ENCODE measurements at regions not wholly inside any gene's neighbourhood (a gene's known extent, or its start where the extent isn't known, plus 50 kb on each side); places are given as distances from the start of the nearest gene placed in this dataset.

- Histone ChIP-seq H3K4me1 (ENCODE audit: control insufficient read depth in 5 of 5, insufficient read depth in 5 of 5, low read length in 5 of 5) (peaks cover 9 to 74% (median 29%) of the 10 kb centered on the region in 5 donors), H3K9me3 (ENCODE audit: control insufficient read depth in 5 of 5, low read length in 5 of 5) (no peaks in the 10 kb centered on the region), H3K9ac (ENCODE audit: low read length in 5 of 5) (no peak overlapping the region), H3K4me3 (ENCODE audit: low read depth in 1 of 5, low read length in 5 of 5) (no peak overlapping the region), H3K27me3 (ENCODE audit: control insufficient read depth in 5 of 5, insufficient read depth in 4 of 5, low read length in 5 of 5) (peaks cover 0 to 22% (median 1%) of the 10 kb centered on the region in 5 donors), H3K36me3 (ENCODE audit: control insufficient read depth in 5 of 5, insufficient read depth in 5 of 5, low read length in 5 of 5) (no peaks in the 10 kb centered on the region), H3K27ac (ENCODE audit: low read depth, low read length) (no peak overlapping the region)
Observed at GRCh38 chr17:77825621-77826020, 132.9 kb upstream of the TNRC6C start.

GRCh38 chr17:77826132-77826873, 132.2 kb upstream of the TNRC6C start:
- H3K36me3 ChIP-seq (ENCODE audit: control insufficient read depth in 5 of 5, insufficient read depth in 5 of 5, low read length in 5 of 5), result no peaks in the 10 kb centered on the region
- H3K27ac ChIP-seq (ENCODE audit: low read depth, low read length), result no peak overlapping the region
- no peak overlapping the region for H3K9ac ChIP-seq (ENCODE audit: low read length in 5 of 5)
- H3K4me1 ChIP-seq (ENCODE audit: control insufficient read depth in 5 of 5, insufficient read depth in 5 of 5, low read length in 5 of 5), result peaks cover 11 to 78% (median 36%) of the 10 kb centered on the region in 5 donors
- peaks cover 0 to 27% (median 3%) of the 10 kb centered on the region in 5 donors for H3K27me3 ChIP-seq (ENCODE audit: control insufficient read depth in 5 of 5, insufficient read depth in 4 of 5, low read length in 5 of 5)
- no peak overlapping the region for H3K4me3 ChIP-seq (ENCODE audit: low read depth in 1 of 5, low read length in 5 of 5)
- no peaks in the 10 kb centered on the region for H3K9me3 ChIP-seq (ENCODE audit: control insufficient read depth in 5 of 5, low read length in 5 of 5)

DNA sequence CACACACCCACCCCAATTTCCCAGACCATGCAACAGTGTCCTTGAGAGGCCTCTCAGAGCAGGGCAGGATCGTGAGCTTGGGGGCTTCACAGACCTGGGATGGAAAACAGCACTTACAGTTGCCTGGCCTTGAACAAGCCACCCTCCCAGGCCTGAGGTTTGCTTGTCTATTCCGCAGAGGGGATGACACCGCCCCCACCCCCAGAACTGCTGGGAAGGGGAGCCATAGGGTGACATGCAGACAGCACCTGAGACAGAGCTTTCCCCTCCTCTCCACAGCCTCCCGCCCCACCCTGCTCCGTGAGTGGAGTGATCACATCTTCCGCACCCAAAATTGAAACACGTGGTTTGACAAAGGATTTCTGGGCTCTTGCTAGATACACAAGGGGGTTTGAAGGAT, 131.5 kb upstream of the TNRC6C start:
- Histone ChIP-seq H3K9ac (ENCODE audit: low read length in 5 of 5) (no peak overlapping the region), H3K9me3 (ENCODE audit: control insufficient read depth in 5 of 5, low read length in 5 of 5) (no peaks in the 10 kb centered on the region), H3K4me3 (ENCODE audit: low read depth in 1 of 5, low read length in 5 of 5) (no peak overlapping the region), H3K27me3 (ENCODE audit: control insufficient read depth in 5 of 5, insufficient read depth in 4 of 5, low read length in 5 of 5) (peaks cover 0 to 31% (median 8%) of the 10 kb centered on the region in 5 donors), H3K4me1 (ENCODE audit: control insufficient read depth in 5 of 5, insufficient read depth in 5 of 5, low read length in 5 of 5) (peaks cover 15 to 84% (median 43%) of the 10 kb centered on the region in 5 donors), H3K36me3 (ENCODE audit: control insufficient read depth in 5 of 5, insufficient read depth in 5 of 5, low read length in 5 of 5) (no peaks in the 10 kb centered on the region), H3K27ac (ENCODE audit: low read depth, low read length) (no peak overlapping the region)

GRCh38 chr17:77827511-77827910, 131.0 kb upstream of the TNRC6C start:
- H3K4me1 ChIP-seq (ENCODE audit: control insufficient read depth in 5 of 5, insufficient read depth in 5 of 5, low read length in 5 of 5), result peaks cover 13 to 83% (median 40%) of the 10 kb centered on the region in 5 donors
- no peak overlapping the region for H3K4me3 ChIP-seq (ENCODE audit: low read depth in 1 of 5, low read length in 5 of 5)
- H3K9ac ChIP-seq (ENCODE audit: low read length in 5 of 5), result no peak overlapping the region
- no peaks in the 10 kb centered on the region for H3K36me3 ChIP-seq (ENCODE audit: control insufficient read depth in 5 of 5, insufficient read depth in 5 of 5, low read length in 5 of 5)
- peak overlapping the region; percentile 52 for H3K27ac ChIP-seq (ENCODE audit: low read depth, low read length)
- peaks cover 0 to 29% (median 8%) of the 10 kb centered on the region in 5 donors for H3K27me3 ChIP-seq (ENCODE audit: control insufficient read depth in 5 of 5, insufficient read depth in 4 of 5, low read length in 5 of 5)
- no peaks in the 10 kb centered on the region for H3K9me3 ChIP-seq (ENCODE audit: control insufficient read depth in 5 of 5, low read length in 5 of 5)

- no peaks in the 10 kb centered on the region for H3K36me3 ChIP-seq (ENCODE audit: control insufficient read depth in 5 of 5, insufficient read depth in 5 of 5, low read length in 5 of 5)
- H3K9ac ChIP-seq (ENCODE audit: low read length in 5 of 5), result no peak overlapping the region
- peaks cover 9 to 69% (median 27%) of the 10 kb centered on the region in 5 donors for H3K4me1 ChIP-seq (ENCODE audit: control insufficient read depth in 5 of 5, insufficient read depth in 5 of 5, low read length in 5 of 5)
- no peaks in the 10 kb centered on the region for H3K9me3 ChIP-seq (ENCODE audit: control insufficient read depth in 5 of 5, low read length in 5 of 5)
- H3K4me3 ChIP-seq (ENCODE audit: low read depth in 1 of 5, low read length in 5 of 5), result no peak overlapping the region
- H3K27ac ChIP-seq (ENCODE audit: low read depth, low read length), result peak overlapping the region; percentile 91
- H3K27me3 ChIP-seq (ENCODE audit: control insufficient read depth in 5 of 5, insufficient read depth in 4 of 5, low read length in 5 of 5), result peaks cover 0 to 22% (median 8%) of the 10 kb centered on the region in 5 donors
Observed at GRCh38 chr17:77828749-77829539, 129.6 kb upstream of the TNRC6C start.

DNA sequence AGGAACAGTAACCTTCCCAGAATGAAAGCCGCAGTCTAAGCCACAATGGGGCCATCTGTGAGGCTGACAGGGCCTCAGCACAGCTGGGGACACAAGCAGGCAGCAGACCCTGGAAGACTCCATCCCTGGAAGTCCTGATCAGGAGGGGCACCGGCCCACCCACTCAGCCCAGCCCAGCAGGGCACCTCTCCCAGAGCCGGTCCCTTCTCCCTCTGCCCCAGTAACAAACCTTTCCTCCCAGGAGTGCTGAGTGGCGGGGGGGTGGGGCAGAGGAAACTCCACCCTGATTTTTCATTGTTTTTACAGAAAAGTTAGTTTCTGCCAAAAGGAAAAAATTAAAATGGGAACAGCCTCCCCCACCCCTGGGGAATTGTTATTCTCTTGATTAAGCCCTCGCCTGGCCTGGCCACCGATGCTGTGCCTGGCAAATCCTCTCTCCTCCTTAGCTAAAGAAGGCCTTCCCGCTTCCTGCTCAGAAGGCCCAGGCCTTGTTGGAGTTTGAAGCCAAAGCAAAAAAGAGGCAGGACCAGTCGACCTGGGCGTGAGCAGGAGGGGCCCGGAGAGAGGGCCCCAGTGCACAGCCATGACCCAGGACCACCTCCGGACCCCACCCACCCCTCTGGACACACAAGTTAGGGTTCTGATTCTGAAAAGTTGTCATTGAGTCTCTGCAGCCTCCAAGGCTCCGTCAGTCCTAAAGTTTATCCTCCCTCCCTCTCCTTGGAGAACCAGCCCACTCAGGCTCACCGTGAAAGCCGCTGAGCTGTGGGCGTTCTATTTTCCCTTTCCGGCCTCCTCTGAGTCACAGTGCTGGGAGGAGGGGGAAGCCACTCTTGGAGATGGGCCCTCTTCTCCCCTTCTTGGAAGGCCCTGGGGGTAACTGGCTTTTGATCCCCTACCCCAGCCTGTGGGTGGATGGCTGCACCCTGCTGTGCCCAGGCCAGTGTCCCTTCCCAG, 128.4 kb upstream of the TNRC6C start:
- Histone ChIP-seq H3K36me3 (ENCODE audit: control insufficient read depth in 5 of 5, insufficient read depth in 5 of 5, low read length in 5 of 5) (no peaks in the 10 kb centered on the region), H3K9ac (ENCODE audit: low read length in 5 of 5) (peak overlapping the region in 4 of 5 donors; percentile 10 to 53 (median 25)), H3K27me3 (ENCODE audit: control insufficient read depth in 5 of 5, insufficient read depth in 4 of 5, low read length in 5 of 5) (peaks cover 3 to 29% (median 8%) of the 10 kb centered on the region in 5 donors), H3K27ac (ENCODE audit: low read depth, low read length) (peak overlapping the region; percentile 91), H3K9me3 (ENCODE audit: control insufficient read depth in 5 of 5, low read length in 5 of 5) (no peaks in the 10 kb centered on the region), H3K4me3 (ENCODE audit: low read depth in 1 of 5, low read length in 5 of 5) (peak overlapping the region in 3 of 5 donors; percentile 2 to 17 (median 7)), H3K4me1 (ENCODE audit: control insufficient read depth in 5 of 5, insufficient read depth in 5 of 5, low read length in 5 of 5) (peaks cover 9 to 70% (median 34%) of the 10 kb centered on the region in 5 donors)

- H3K27ac ChIP-seq (ENCODE audit: low read depth, low read length), result peak overlapping the region; percentile 91
- H3K4me3 ChIP-seq (ENCODE audit: low read depth in 1 of 5, low read length in 5 of 5), result peak overlapping the region in 1 of 5 donors; percentile 7
- peaks cover 9 to 70% (median 34%) of the 10 kb centered on the region in 5 donors for H3K4me1 ChIP-seq (ENCODE audit: control insufficient read depth in 5 of 5, insufficient read depth in 5 of 5, low read length in 5 of 5)
- peaks cover 3 to 29% (median 8%) of the 10 kb centered on the region in 5 donors for H3K27me3 ChIP-seq (ENCODE audit: control insufficient read depth in 5 of 5, insufficient read depth in 4 of 5, low read length in 5 of 5)
- no peaks in the 10 kb centered on the region for H3K36me3 ChIP-seq (ENCODE audit: control insufficient read depth in 5 of 5, insufficient read depth in 5 of 5, low read length in 5 of 5)
- no peaks in the 10 kb centered on the region for H3K9me3 ChIP-seq (ENCODE audit: control insufficient read depth in 5 of 5, low read length in 5 of 5)
- H3K9ac ChIP-seq (ENCODE audit: low read length in 5 of 5), result peak overlapping the region in 3 of 5 donors; percentile 10 to 53 (median 28)
Observed at GRCh38 chr17:77830816-77831473, 127.6 kb upstream of the TNRC6C start.

GRCh38 chr17:77831474-77832179, 126.9 kb upstream of the TNRC6C start:
- H3K9ac ChIP-seq (ENCODE audit: low read length in 5 of 5), result peak overlapping the region in 1 of 5 donors; percentile 10
- H3K27me3 ChIP-seq (ENCODE audit: control insufficient read depth in 5 of 5, insufficient read depth in 4 of 5, low read length in 5 of 5), result peaks cover 3 to 29% (median 8%) of the 10 kb centered on the region in 5 donors
- H3K4me3 ChIP-seq (ENCODE audit: low read depth in 1 of 5, low read length in 5 of 5), result no peak overlapping the region
- no peaks in the 10 kb centered on the region for H3K9me3 ChIP-seq (ENCODE audit: control insufficient read depth in 5 of 5, low read length in 5 of 5)
- H3K27ac ChIP-seq (ENCODE audit: low read depth, low read length), result peak overlapping the region; percentile 91
- H3K4me1 ChIP-seq (ENCODE audit: control insufficient read depth in 5 of 5, insufficient read depth in 5 of 5, low read length in 5 of 5), result peaks cover 9 to 66% (median 34%) of the 10 kb centered on the region in 5 donors
- no peaks in the 10 kb centered on the region for H3K36me3 ChIP-seq (ENCODE audit: control insufficient read depth in 5 of 5, insufficient read depth in 5 of 5, low read length in 5 of 5)
